HG03521 (cell line): ENCODE measurements at regions not wholly inside any gene's neighbourhood (a gene's known extent, or its start where the extent isn't known, plus 50 kb on each side); places are given as distances from the start of the nearest gene placed in this dataset.
"Not testable (repeated sequence)": the region's sequence is repeated elsewhere in the genome, so short reads cannot be mapped to it uniquely, and the experiment has no call there.

Experiments
- ATAC-seq: cut with Tn5 transposase; IDR thresholded peaks from one replicate; pipeline ENCODE4 v1.9.1; 2021; ENCODE audit warnings: mild to moderate bottlenecking, moderate library complexity; ENCODE audit not compliant: unreplicated experiment

DNA sequence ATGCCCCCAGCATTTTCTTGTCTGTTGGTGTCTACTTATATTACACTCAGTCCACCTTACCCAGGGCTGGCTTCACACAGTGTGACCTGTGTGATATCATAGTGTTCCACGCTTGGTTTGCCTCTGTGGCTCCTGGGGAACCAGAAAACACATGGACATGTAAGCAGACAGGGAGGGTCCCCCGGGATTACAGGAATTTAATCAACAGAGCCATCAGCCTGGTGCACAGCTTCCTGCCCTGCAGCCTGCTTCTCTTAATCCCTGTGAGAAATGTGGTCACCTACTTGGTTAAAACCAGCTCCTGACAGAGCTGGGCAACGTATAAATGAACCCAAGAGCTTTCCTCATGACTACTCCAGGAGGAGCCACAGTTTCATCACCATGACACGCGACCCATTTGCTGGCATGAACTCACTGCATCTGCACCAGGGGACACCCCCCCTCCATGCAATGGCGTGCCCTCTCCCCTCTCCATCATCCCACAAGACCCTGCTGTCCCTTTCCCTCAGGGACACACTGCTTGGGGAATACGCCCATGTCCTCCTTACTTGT is 152.1 kb downstream of the UQCRFS1 start:
- ATAC-seq, result no peak

DNA sequence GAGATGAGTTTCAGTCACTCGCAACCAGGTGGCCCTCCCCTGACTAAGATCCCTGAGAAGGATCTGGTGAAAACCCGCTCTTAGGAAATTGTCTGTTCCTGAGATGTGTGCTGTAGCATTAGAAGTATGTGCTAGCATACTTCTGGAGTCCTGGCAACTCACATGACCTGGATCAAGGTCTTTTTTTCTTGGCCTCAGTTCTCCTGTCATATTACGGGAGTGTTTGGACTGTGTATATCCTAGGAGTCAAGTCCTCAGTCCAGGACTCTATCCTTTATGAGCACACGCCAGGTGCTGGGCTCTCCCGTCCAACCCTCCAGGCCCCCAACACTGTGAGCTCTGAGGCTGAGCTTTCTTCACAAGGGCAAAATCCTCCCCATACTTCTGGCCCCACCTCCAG is 156.4 kb downstream of the UQCRFS1 start:
- no peak for ATAC-seq

DNA sequence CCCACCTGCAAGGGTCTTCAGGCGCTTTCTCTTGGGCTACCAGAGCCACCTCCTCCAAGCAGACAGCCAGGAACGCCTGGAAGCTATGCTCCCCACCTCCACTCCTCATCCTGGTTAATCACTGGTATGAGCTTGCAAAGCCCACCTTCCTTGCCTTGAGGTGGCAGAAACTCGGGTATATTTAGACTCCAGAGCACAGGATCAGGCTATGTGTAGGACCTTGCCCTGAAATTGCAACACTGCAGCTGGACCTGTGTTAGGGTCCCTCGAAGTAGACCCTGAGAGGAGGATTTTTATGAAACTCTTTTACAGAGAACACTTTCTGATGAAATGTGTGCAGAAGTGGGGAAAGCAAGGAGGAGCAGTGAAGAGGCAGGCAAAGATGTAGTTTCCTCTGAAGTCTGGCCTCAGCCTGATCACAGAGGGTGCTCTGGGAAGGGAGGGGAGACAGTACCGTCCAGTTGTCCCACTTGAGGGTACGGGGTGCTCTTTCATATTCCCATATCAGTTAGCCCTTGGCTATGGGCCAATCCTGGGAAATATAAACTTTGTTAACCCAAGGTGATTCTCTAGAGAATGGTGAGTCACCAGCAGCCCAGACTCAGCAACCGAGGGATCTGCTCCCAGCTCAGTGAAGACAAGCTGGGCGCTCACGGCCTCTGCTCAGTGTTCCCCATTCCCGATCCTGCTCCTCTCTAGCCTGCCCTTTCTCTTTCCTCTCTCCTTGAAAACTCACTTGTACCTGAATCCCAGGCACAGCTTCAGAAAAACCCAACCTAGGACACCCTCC is 157.9 kb downstream of the UQCRFS1 start:
- ATAC-seq, result no peak

DNA sequence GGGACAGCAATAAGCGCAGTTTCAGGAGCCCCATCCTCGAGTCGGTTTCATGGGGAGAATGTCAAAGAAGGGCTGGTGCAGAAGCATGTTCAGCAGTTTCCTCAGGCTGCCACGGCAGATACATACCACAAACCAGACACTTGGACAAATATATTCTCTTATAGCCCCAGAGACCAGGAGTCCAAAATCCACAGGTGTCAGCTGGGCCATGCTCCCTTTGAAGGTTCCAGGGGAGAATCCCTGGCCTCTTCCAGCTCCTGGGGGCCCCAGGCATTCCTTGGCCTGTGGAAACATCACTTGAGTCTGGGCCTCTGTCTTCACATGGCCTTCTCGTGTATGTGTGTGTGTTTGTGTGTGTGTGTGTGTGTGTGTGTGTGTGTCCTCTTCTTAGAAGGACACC is 164.1 kb downstream of the UQCRFS1 start:
- no peak for ATAC-seq

DNA sequence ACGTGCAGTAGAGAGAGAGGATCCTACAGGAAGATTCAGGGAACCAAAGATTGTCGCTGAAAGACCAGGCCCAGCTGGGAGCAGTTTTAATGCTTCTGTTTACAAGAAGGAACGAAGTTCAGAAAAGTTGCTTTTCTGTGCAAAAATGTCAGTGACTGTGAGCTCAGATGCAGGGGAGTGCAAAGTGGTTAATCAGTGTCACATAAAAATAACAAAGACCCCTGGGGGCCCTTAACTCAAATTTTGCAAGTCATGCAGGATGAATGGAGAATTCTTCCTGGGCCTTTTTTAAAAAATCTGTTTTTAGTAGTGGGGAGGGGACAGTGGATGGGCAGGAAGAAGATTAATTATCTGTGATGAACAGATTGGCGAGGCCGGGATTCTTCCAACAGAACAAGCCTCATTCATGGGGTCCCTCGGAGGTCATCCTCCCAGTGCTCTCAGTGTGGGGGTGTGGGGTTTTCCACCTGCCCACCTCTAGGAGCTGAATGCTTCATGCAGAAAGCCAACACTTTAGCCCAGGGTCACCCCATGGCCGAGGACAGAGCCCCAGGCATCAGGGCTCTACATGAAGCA is 167.2 kb downstream of the UQCRFS1 start:
- no peak for ATAC-seq

GRCh38 chr19:29044037-29044436 is 168.9 kb downstream of the UQCRFS1 start:
- no peak for ATAC-seq

GRCh38 chr19:29042450-29042849 is 170.5 kb downstream of the UQCRFS1 start:
- no peak for ATAC-seq

- ATAC-seq, result no peak
These were observed 172.0 kb downstream of the UQCRFS1 start for GRCh38 chr19:29040951-29041350.

GRCh38 chr19:29040292-29040691 is 172.7 kb downstream of the UQCRFS1 start:
- ATAC-seq, result no peak

DNA sequence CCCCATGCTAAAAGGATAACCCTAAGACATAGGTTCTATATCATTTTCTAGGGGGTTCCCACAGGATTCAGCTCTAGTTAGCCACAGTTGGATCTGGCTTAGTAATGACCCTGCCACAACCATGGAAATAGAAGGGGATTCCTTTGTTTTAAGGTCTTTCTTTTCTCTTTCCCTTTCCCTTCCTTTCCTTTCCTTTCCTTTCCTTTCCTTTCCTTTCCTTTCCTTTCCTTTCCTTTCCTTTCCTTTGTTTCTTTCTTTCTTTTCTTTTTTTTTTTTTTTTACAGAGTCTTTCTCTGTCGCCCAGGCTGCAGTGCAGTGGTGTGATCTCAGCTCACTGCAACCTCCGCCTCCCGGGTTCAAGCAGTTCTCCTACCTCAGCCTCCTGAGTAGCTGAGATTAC is 173.9 kb downstream of the UQCRFS1 start:
- not testable (repeated sequence) for ATAC-seq

GRCh38 chr19:29031216-29031615 is 181.7 kb downstream of the UQCRFS1 start:
- ATAC-seq, result no peak

DNA sequence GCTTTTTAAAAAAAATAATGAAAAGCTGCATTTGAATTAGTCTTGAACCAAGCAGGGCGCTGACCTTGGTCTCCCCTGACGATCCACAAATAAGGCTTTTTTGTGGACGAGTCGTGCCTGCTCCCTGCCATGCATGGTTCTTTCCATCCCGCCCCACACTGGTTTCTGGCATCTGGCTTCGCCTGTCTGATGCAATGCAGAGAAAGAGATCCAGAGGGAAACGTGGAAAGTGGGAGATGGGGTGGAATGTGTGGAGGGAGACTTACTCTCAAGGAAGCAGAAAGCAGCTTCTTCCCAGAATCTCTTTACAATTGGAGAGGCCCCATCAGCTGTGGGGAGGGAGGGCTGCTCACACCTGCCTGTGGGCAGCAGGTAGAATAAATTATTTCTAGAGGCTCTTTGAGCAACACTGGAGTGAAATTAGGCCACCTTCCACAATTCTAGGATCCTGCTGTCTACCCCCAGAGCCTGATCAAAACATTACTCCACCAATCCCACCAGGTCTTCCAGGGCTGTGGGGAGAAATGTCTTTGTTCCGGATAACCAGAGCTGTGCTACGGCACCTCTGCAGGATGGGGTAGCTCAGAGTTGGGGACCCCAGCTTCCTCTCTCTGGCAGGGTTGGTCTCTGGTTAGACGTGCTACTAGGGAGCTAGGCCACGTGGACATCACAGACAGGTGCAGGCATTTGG is 183.5 kb downstream of the UQCRFS1 start:
- no peak for ATAC-seq

- no peak for ATAC-seq
These were observed 190.4 kb downstream of the UQCRFS1 start for GRCh38 chr19:29022599-29022998.

DNA sequence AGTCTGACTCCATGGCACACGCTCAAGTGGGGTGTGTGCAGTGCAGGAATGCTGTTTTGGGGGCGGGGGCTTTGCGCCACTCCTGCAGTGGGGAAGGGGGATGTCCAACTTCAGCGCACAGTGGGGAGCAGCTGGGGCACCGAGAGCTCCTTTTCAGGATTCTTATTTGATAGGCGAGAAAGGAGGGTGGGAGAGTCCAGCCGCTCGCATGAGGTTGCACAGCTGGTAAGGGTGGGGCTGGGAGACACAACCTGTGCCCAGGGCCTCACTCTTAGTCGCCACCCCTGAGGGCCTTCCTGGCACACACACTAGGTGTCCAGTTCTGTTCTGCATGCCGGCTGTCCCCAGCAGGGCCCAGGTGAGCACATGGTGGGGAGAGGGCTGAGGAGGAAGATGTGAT is 190.8 kb downstream of the UQCRFS1 start:
- ATAC-seq, result no peak

DNA sequence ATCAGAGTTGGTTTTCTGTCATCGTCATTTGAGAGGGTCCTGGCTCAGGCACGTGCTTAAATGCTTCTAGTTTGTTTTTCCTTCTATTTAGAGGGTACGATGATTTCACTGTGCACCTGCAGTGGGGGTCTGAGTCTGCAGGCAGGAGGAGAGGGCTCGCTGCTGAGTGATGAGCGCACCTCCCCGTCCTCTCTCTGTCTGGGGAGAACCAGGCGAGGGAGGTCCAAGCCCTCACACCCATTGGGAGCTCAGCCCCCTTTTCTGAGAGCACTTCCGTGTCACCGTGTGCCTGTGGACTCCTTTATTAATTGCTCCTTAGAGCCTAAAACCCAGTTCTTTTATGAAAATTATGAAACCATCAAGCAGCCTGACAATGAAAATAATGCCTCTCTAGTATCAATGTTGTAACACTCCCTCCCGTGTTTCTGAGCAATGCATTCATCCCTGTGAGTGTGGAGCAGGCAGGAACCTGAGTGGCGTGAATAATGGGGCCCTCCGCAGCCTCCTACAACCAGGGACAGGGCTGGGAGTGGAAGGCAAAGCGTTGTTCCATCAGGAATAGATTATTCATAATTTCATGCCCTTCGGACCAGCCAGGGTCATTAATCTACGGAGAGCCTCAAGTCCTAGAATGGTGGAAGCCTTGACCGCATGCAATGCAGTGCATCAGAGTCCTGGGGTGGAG is 191.6 kb downstream of the UQCRFS1 start:
- ATAC-seq, result no peak

DNA sequence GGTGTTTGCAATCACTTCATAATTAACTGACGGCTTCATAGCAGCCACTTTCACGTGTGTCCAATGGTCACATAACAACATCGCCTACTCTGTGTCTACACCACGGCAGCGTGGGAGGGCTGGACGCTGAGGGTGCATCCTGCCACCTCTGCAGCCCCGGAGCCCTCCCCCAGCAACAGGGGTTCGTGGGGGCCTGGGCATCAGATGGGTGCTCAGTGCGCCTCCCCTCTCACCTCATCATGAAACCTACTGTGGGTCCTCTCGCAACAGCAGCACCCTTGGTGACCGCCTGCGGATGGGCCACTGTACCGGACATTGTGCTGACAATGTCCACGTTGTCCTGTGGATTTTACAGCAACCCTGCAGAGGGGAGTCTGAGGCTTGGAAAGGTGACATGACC is 193.5 kb downstream of the UQCRFS1 start:
- ATAC-seq, result no peak

GRCh38 chr19:29018542-29018941 is 194.4 kb downstream of the UQCRFS1 start:
- no peak for ATAC-seq

DNA sequence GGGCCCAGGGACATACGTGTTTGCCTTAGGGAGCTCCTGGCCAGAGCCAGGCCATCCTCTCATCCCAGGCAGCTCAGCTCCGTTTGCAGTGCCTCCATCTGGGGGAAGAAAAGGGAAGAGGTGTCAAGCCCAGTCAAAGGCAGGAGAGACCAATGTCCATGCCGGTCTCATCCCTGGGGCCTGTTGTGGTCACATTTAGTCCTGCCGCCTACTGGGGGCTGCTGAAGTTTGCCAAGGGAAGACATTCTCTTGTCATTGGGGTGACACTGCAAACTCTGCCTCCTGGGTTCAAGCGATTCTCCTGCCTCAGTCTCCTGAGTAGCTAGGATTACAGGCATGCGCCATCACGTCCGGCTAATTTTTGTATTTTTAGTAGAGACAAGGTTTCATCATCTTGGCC is 195.2 kb downstream of the UQCRFS1 start:
- no peak for ATAC-seq

GRCh38 chr19:29016926-29017760 is 195.8 kb downstream of the UQCRFS1 start:
- ATAC-seq, result no peak

DNA sequence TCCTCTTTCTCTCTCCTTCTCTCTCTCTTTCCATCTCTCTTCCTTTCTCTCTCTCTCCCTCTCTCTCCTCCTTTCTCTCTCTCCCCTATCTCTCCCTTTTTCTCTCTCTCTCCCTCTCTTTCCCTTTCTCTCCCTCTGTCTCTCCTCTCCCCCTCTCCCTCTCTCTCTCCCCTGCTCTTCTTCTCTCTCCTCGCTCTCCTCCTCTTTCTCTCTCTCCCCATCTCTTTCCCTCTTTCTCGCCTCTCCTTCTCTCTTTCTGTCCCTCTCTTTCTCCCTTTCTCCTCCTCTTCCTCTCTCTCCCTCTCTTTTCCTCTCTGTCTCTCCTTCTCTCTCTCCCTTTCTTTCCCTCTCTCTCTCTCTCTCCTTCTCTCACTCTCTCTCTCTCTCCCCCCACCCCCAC is 196.6 kb downstream of the UQCRFS1 start:
- no peak for ATAC-seq
